Naive thymus-derived CD4-positive, alpha-beta T cell (primary cell): ENCODE measurements at regions not wholly inside any gene's neighbourhood (a gene's known extent, or its start where the extent isn't known, plus 50 kb on each side); places are given as distances from the start of the nearest gene placed in this dataset.
"Not testable (repeated sequence)": the region's sequence is repeated elsewhere in the genome, so short reads cannot be mapped to it uniquely, and the experiment has no call there.

ENCODE experiments used
- ATAC-seq: fragments of 150-1000 bp; cut with Tn5 transposase; 2 replicates; pipeline ENCODE4 v1.10.0; 2021; ENCODE audit warnings: mild to moderate bottlenecking, moderate library complexity
- CTCF ChIA-PET: fragments of 350-600 bp; sonication (Branson Sonifier 250); formaldehyde crosslinking; loops from one replicate; lab custom pipeline; 2021; ENCODE audit warnings: antibody characterized with exemption; lab: Charles Lee
- POLR2A ChIA-PET: fragments of 350-600 bp; sonication (Branson Sonifier 250); formaldehyde crosslinking; loops from one replicate; lab custom pipeline; 2021; ENCODE audit warnings: antibody characterized with exemption, inconsistent platforms; lab: Charles Lee
- DNase-seq, 9 donors: peaks; one replicate each; pipeline versions ENCODE4 v3.0.0 to v3.0.0-alpha.2; 2020 to 2022; ENCODE audit warnings: mixed read lengths in 1 of 9
- H3K27ac ChIP-seq: one replicate; pipeline ENCODE4 v1.7.0; 2013; ENCODE audit warnings: mild to moderate bottlenecking, low read depth, low read length, moderate library complexity
- H3K27me3 ChIP-seq, 2 donors: one replicate each; pipeline ENCODE4 v1.7.0; 2013; ENCODE audit warnings: low read length in 2 of 2, mild to moderate bottlenecking in 2 of 2, moderate library complexity in 2 of 2; ENCODE audit not compliant: control insufficient read depth in 2 of 2, insufficient read depth in 2 of 2
- H3K36me3 ChIP-seq, 3 experiments: 1 replicate in 2 of 3; 2 replicates in 1 of 3; pipeline ENCODE4 v1.7.0; 2013; ENCODE audit warnings: low read length in 3 of 3, mild to moderate bottlenecking in 3 of 3, moderate library complexity in 1 of 3; ENCODE audit not compliant: insufficient read depth in 3 of 3, control insufficient read depth in 2 of 3
- H3K4me1 ChIP-seq, 2 donors: one replicate each; pipeline ENCODE4 v1.7.0; 2013; ENCODE audit warnings: low read length in 2 of 2, mild to moderate bottlenecking in 2 of 2, moderate library complexity in 1 of 2; ENCODE audit not compliant: control insufficient read depth in 2 of 2, insufficient read depth in 2 of 2
- H3K4me3 ChIP-seq: 2 replicates; pipeline ENCODE4 v1.7.0; 2013; ENCODE audit warnings: mild to moderate bottlenecking, low read length
- H3K9me3 ChIP-seq, 3 experiments: 1 replicate in 2 of 3; 2 replicates in 1 of 3; pipeline ENCODE4 v1.7.0; 2013; ENCODE audit warnings: low read length in 3 of 3; ENCODE audit not compliant: control insufficient read depth in 2 of 3
- H3K27ac Mint-ChIP-seq, 9 donors: one replicate each; pipeline ENCODE4 v1.8.0; 2020 to 2022; ENCODE audit warnings: mixed read lengths in 9 of 9, mild to moderate bottlenecking in 8 of 9, moderate library complexity in 5 of 9, inconsistent platforms in 2 of 9
- H3K27me3 Mint-ChIP-seq, 5 donors: one replicate each; pipeline ENCODE4 v1.8.0; 2021 to 2022; ENCODE audit warnings: mixed read lengths in 5 of 5, mild to moderate bottlenecking in 1 of 5
- H3K36me3 Mint-ChIP-seq, 5 donors: one replicate each; pipeline ENCODE4 v1.8.0; 2020 to 2022; ENCODE audit warnings: mixed read lengths in 5 of 5, mild to moderate bottlenecking in 3 of 5, inconsistent platforms in 1 of 5
- H3K4me1 Mint-ChIP-seq, 7 donors: one replicate each; pipeline ENCODE4 v1.8.0; 2020 to 2022; ENCODE audit warnings: mixed read lengths in 7 of 7, mild to moderate bottlenecking in 3 of 7, inconsistent platforms in 1 of 7
- H3K4me3 Mint-ChIP-seq, 10 donors: one replicate each; pipeline ENCODE4 v1.8.0; 2020 to 2022; ENCODE audit warnings: mild to moderate bottlenecking in 10 of 10, mixed read lengths in 10 of 10, moderate library complexity in 6 of 10, inconsistent platforms in 2 of 10
- H3K9me3 Mint-ChIP-seq, 11 donors: one replicate each; pipeline ENCODE4 v1.8.0; 2020 to 2022; ENCODE audit warnings: mixed read lengths in 11 of 11, mild to moderate bottlenecking in 4 of 11, inconsistent platforms in 1 of 11, moderate library complexity in 1 of 11
- intact Hi-C, 2 donors: fragments of 100-400 bp; cut with micrococcal nuclease; formaldehyde crosslinking; loops; one replicate each; pipeline ENCODE4 v1.15.1; 2023

DNA sequence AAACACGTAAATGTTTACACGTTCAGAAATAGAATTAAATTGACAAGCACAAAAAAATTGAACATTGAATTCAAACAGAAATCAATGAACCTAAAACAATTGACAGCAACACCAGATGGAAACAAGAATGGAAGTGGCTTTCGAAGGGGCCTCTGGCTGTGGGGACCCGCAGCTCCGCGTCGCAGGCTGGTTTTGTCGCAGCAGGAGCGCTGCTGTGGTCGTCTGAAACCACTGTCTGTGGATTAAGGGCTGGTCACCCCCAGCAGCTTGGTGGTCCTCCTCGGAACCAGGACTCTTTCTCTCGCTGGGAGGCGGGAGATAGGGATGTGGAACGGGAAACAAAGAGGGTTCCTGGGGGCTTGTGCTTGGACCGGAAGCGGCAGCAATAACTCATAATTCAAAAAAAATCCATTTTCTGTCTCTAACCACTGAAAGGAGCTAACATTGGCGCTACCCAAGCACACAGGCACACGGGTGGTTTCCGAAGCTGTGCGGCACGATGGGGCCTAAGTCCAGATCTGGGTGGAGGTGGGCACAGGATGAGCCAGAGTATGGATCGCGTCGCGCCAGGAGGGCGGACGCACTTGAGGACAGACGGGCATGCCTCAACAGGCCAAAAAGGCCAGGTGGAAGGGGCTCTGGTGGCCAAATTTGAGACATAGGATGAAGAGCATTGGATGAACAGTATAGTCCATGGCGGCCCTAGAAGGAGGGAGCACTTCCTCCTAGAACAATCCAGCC, 346.0 kb downstream of the CNTNAP3B start:
- H3K27me3 ChIP-seq, POLR2A ChIA-PET, H3K9me3 ChIP-seq, H3K4me1 Mint-ChIP-seq, H3K27me3 Mint-ChIP-seq, H3K4me3 ChIP-seq, H3K4me3 Mint-ChIP-seq, ATAC-seq, H3K27ac ChIP-seq, intact Hi-C loops, H3K36me3 ChIP-seq, CTCF ChIA-PET, H3K4me1 ChIP-seq, DNase-seq, H3K36me3 Mint-ChIP-seq, H3K9me3 Mint-ChIP-seq: not testable (repeated sequence)
- peak overlapping the region in 1 of 9 donors; percentile 38 for H3K27ac Mint-ChIP-seq

DNA sequence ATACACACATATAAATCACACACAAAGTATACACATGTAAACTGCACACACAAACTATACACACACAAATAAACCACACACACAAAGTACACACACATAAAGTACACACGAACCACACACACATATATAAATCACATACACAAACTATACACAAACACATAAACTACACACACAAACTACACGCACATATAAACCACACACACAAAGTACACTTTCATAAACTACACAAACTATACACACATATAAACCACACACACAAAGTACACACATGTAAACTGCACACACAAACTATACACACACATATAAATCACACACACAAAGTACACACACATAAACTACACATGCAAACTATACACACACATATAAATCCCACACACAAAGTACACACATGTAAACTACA, 347.3 kb downstream of the CNTNAP3B start:
- H3K27me3 Mint-ChIP-seq, CTCF ChIA-PET, H3K4me1 ChIP-seq, H3K36me3 ChIP-seq, H3K4me3 ChIP-seq, H3K27ac Mint-ChIP-seq, H3K4me1 Mint-ChIP-seq, H3K27ac ChIP-seq, ATAC-seq, H3K9me3 Mint-ChIP-seq, H3K9me3 ChIP-seq, intact Hi-C loops, H3K36me3 Mint-ChIP-seq, DNase-seq, POLR2A ChIA-PET, H3K4me3 Mint-ChIP-seq, H3K27me3 ChIP-seq: not testable (repeated sequence)

DNA sequence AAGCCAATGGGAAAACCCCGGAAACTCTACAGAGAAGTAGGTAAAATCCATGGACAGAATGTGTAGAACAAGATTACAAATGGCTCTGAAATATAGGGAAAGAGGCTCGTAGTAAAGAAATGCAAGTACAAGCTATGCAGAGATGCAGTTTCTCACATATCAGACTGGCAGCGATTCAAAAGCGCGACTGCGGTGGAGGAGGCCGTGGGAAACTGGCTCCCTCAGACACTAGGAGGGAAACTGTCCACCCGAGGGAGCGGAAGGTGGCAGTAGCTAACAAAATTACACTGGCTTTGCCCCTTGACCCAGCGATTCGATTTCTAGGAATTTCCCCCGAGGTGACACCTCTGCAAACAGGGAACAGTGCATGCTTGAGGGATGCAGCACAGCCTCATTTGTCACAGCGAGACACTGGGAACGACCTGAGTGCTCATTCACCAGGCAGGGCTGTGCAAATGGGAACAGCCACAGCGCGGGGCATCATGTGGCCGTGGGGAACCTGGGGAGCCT, 349.3 kb downstream of the CNTNAP3B start:
- H3K9me3 Mint-ChIP-seq, H3K27ac Mint-ChIP-seq, H3K4me3 Mint-ChIP-seq, H3K27ac ChIP-seq, ATAC-seq, H3K9me3 ChIP-seq, H3K27me3 ChIP-seq, intact Hi-C loops, H3K36me3 ChIP-seq, POLR2A ChIA-PET, H3K4me1 ChIP-seq, H3K36me3 Mint-ChIP-seq, CTCF ChIA-PET, DNase-seq, H3K4me3 ChIP-seq, H3K4me1 Mint-ChIP-seq, H3K27me3 Mint-ChIP-seq: not testable (repeated sequence)

DNA sequence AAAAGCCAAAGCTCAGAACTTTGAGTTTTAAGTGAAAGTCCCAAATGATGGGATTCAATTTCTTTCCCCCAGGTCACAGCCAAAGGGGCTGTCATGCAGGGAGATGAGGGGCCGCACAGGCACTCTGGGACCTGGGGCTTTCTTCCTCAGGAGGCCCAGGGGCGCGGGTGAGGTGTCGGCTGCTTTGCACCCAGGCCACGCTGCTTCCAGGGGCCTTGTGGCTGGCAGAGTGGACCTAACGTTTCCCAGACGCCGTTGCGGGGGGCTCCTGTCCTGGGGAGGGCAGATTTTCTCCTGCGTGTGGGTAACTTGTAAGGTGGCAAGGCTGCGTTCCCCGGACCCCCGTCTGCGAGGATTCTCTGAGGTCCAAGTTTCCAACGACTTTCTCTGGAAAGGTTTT, 350.0 kb downstream of the CNTNAP3B start:
- DNase-seq, H3K9me3 Mint-ChIP-seq, H3K9me3 ChIP-seq, H3K4me1 Mint-ChIP-seq, H3K27ac ChIP-seq, H3K27me3 ChIP-seq, CTCF ChIA-PET, POLR2A ChIA-PET, H3K36me3 Mint-ChIP-seq, H3K4me3 Mint-ChIP-seq, H3K27ac Mint-ChIP-seq, ATAC-seq, H3K36me3 ChIP-seq, H3K4me3 ChIP-seq, H3K4me1 ChIP-seq, intact Hi-C loops, H3K27me3 Mint-ChIP-seq: not testable (repeated sequence)

DNA sequence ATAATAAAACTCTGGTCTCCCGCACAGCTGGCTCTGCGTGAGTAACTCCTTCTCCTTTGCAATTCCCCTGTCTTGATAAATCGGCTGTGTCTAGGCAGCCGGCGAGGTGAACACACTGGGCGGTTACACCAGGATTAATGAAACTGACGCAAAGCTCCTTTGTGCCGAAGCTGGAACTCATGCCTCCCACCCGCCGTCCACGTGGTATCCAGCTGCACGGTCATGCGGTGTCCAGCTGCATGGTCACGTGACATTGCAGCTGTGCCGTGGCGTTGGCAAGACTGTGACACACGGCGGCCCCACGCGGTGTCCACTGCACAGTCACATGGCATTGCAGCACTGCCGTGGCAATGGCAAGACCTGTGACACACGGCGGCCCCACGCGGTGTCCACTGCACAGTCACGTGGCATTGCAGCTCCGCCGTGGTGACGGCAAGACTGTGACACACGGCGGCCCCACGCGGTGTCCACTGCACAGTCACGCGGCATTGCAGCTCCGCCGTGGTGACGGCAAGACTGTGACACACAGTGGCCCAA, 350.6 kb downstream of the CNTNAP3B start:
- H3K9me3 Mint-ChIP-seq, H3K27ac Mint-ChIP-seq, H3K4me3 Mint-ChIP-seq, H3K36me3 Mint-ChIP-seq, H3K36me3 ChIP-seq, POLR2A ChIA-PET, H3K9me3 ChIP-seq, intact Hi-C loops, H3K27me3 ChIP-seq, H3K4me3 ChIP-seq, H3K4me1 Mint-ChIP-seq, H3K27me3 Mint-ChIP-seq, H3K4me1 ChIP-seq, ATAC-seq, CTCF ChIA-PET, H3K27ac ChIP-seq, DNase-seq: not testable (repeated sequence)

DNA sequence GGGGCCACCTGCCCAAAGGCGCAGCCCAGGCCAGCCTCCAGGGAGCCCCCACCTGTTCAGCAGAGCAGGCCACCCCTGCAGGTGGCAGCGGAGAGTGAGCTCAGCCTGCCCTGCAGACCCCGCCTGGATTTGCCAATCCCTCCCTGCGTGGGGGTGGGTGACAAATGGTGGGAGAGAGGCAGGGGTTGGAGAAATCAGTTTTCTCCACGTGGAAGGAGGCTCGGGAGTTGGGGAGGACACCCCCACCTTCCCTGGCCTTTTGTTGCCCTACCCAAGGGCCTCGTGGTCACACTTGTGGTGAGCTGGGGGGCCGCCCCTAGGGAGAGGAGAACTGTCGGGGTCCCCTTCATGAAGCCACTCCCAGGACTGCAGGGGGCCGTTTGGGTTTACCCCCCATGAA, 351.7 kb downstream of the CNTNAP3B start:
- H3K9me3 Mint-ChIP-seq, intact Hi-C loops, H3K4me3 Mint-ChIP-seq, H3K27ac Mint-ChIP-seq, ATAC-seq, H3K4me3 ChIP-seq, CTCF ChIA-PET, H3K36me3 ChIP-seq, H3K27ac ChIP-seq, DNase-seq, POLR2A ChIA-PET, H3K27me3 Mint-ChIP-seq, H3K9me3 ChIP-seq, H3K27me3 ChIP-seq, H3K36me3 Mint-ChIP-seq, H3K4me1 Mint-ChIP-seq, H3K4me1 ChIP-seq: not testable (repeated sequence)

DNA sequence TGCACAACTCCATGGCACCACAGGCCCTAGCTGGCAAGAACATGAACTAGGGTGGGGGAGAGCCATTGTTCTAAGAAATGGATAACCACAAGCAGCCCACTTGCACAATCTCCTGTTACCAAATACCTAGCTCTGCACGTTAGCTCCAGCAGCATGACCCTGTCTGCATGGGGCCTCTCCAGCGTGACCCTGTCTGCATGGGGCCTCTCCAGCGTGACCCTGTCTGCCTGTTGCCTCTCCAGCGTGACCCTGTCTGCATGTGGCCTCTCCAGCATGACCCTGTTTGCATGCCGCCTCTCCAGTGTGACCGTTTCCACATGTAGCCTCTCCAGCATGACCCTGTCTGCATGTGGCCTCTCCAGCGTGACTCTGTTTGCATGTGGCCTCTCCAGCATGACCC, 356.7 kb downstream of the CNTNAP3B start:
- DNase-seq, H3K4me1 ChIP-seq, H3K36me3 Mint-ChIP-seq, H3K9me3 ChIP-seq, CTCF ChIA-PET, H3K27me3 ChIP-seq, H3K36me3 ChIP-seq, H3K4me1 Mint-ChIP-seq, H3K4me3 Mint-ChIP-seq, POLR2A ChIA-PET, H3K9me3 Mint-ChIP-seq, intact Hi-C loops, H3K27ac Mint-ChIP-seq, H3K4me3 ChIP-seq, ATAC-seq, H3K27me3 Mint-ChIP-seq, H3K27ac ChIP-seq: not testable (repeated sequence)
